ENCODE measurements at regions not wholly inside any gene's neighbourhood (a gene's known extent, or its start where the extent isn't known, plus 50 kb on each side); places are given as distances from the start of the nearest gene placed in this dataset.

GRCh38 chr10:93254180-93254853 lies 180.6 kb downstream of the CYP26A1 start:
- H3K4me2 ChIP-seq (ENCODE audit: extremely low read depth, insufficient read depth, low read length), result no peak overlapping the region
- no peaks in the 10 kb centered on the region for H3K27me3 ChIP-seq (ENCODE audit: control insufficient read depth, insufficient read depth, low read length)
- no peak for DNase-seq (ENCODE audit: low read depth in 2 of 2)
- no peaks in the 10 kb centered on the region for H3K9me3 ChIP-seq (ENCODE audit: control insufficient read depth, insufficient read depth, low read depth, low read length)
- H2AFZ ChIP-seq (ENCODE audit: low read length), result no peak overlapping the region
- no peaks in the 10 kb centered on the region for H3K36me3 ChIP-seq (ENCODE audit: control insufficient read depth, insufficient read depth, low read length)
- H3K4me3 ChIP-seq (replicated peaks in 1 of 4; ENCODE audit: control extremely low read depth in 1 of 4, insufficient read depth in 1 of 4, low read depth in 3 of 4, low read length in 4 of 4), result no peak overlapping the region
- no peaks in the 10 kb centered on the region for H4K20me1 ChIP-seq (ENCODE audit: control insufficient read depth, extremely low read depth, insufficient read depth, low read length)
- H3K9ac ChIP-seq (ENCODE audit: insufficient read depth, low read length), result no peak overlapping the region
- no peaks in the 10 kb centered on the region for H3K79me2 ChIP-seq (ENCODE audit: control insufficient read depth, insufficient read depth, low read length)
- no peaks in the 10 kb centered on the region for H3K4me1 ChIP-seq (ENCODE audit: control insufficient read depth, extremely low read depth, insufficient read depth, low read length)
- H3K27ac ChIP-seq (ENCODE audit: insufficient read depth, low read length), result no peak overlapping the region
- TF ChIP-seq CTCF (conservative IDR thresholded peaks at IDR 0.05 in 1 of 2, IDR thresholded peaks at IDR 0.05 in 1 of 2; ENCODE audit: low read depth in 1 of 2, low read length in 2 of 2), result no peak
- TF ChIP-seq EZH2 (IDR thresholded peaks at IDR 0.05; ENCODE audit: low read length, missing control alignments), result no peak

- H4K20me1 ChIP-seq (ENCODE audit: control insufficient read depth, extremely low read depth, insufficient read depth, low read length), result no peaks in the 10 kb centered on the region
- H3K4me1 ChIP-seq (ENCODE audit: control insufficient read depth, extremely low read depth, insufficient read depth, low read length), result no peaks in the 10 kb centered on the region
- no peaks in the 10 kb centered on the region for H3K79me2 ChIP-seq (ENCODE audit: control insufficient read depth, insufficient read depth, low read length)
- no peak overlapping the region for H3K9ac ChIP-seq (ENCODE audit: insufficient read depth, low read length)
- no peak for DNase-seq (ENCODE audit: low read depth in 2 of 2)
- H3K4me2 ChIP-seq (ENCODE audit: extremely low read depth, insufficient read depth, low read length), result no peak overlapping the region
- no peak overlapping the region for H2AFZ ChIP-seq (ENCODE audit: low read length)
- no peak overlapping the region for H3K27ac ChIP-seq (ENCODE audit: insufficient read depth, low read length)
- H3K4me3 ChIP-seq (replicated peaks in 1 of 4; ENCODE audit: control extremely low read depth in 1 of 4, insufficient read depth in 1 of 4, low read depth in 3 of 4, low read length in 4 of 4), result no peak overlapping the region
- H3K36me3 ChIP-seq (ENCODE audit: control insufficient read depth, insufficient read depth, low read length), result no peaks in the 10 kb centered on the region
- TF ChIP-seq CTCF (conservative IDR thresholded peaks at IDR 0.05 in 1 of 2, IDR thresholded peaks at IDR 0.05 in 1 of 2; ENCODE audit: low read depth in 1 of 2, low read length in 2 of 2) (no peak), EZH2 (IDR thresholded peaks at IDR 0.05; ENCODE audit: low read length, missing control alignments) (no peak)
- no peaks in the 10 kb centered on the region for H3K27me3 ChIP-seq (ENCODE audit: control insufficient read depth, insufficient read depth, low read length)
- H3K9me3 ChIP-seq (ENCODE audit: control insufficient read depth, insufficient read depth, low read depth, low read length), result no peaks in the 10 kb centered on the region
Measured at GRCh38 chr10:93255546-93255945, 181.9 kb downstream of the CYP26A1 start.
